ENCODE measurements at regions not wholly inside any gene's neighbourhood (a gene's known extent, or its start where the extent isn't known, plus 50 kb on each side); places are given as distances from the start of the nearest gene placed in this dataset.

GRCh38 chr7:135834266-135834665 lies 85.7 kb upstream of the FAM180A start:
- no peak for DNase-seq (ENCODE audit: low read depth, low spot score)
- in situ Hi-C loops (cut with HindIII; ENCODE audit: low sequenced_read_pairs), result no loop called here
- no peak overlapping the region for H3K4me3 ChIP-seq (ENCODE audit: low read depth, low read length)
- no peak for TF ChIP-seq CTCF (IDR thresholded peaks at IDR 0.05; ENCODE audit: low read depth, low read length)

- in situ Hi-C loops (cut with HindIII; ENCODE audit: low sequenced_read_pairs), result no loop called here
- TF ChIP-seq CTCF (IDR thresholded peaks at IDR 0.05; ENCODE audit: low read depth, low read length), result no peak
- DNase-seq (ENCODE audit: low read depth, low spot score), result no peak
- no peak overlapping the region for H3K4me3 ChIP-seq (ENCODE audit: low read depth, low read length)
These were observed 85.0 kb upstream of the FAM180A start for GRCh38 chr7:135833642-135834041.

- no peak overlapping the region for H3K4me3 ChIP-seq (ENCODE audit: low read depth, low read length)
- no peak for DNase-seq (ENCODE audit: low read depth, low spot score)
- no peak for TF ChIP-seq CTCF (IDR thresholded peaks at IDR 0.05; ENCODE audit: low read depth, low read length)
- in situ Hi-C loops (cut with HindIII; ENCODE audit: low sequenced_read_pairs), result no loop called here
These were observed 83.0 kb upstream of the FAM180A start for GRCh38 chr7:135831455-135832195.

GRCh38 chr7:135828604-135829003 lies 80.0 kb upstream of the FAM180A start:
- in situ Hi-C loops (cut with HindIII; ENCODE audit: low sequenced_read_pairs), result no loop called here
- TF ChIP-seq CTCF (IDR thresholded peaks at IDR 0.05; ENCODE audit: low read depth, low read length), result no peak
- DNase-seq (ENCODE audit: low read depth, low spot score), result no peak
- no peak overlapping the region for H3K4me3 ChIP-seq (ENCODE audit: low read depth, low read length)

- DNase-seq (ENCODE audit: low read depth, low spot score), result no peak
- no peak overlapping the region for H3K4me3 ChIP-seq (ENCODE audit: low read depth, low read length)
- no peak for TF ChIP-seq CTCF (IDR thresholded peaks at IDR 0.05; ENCODE audit: low read depth, low read length)
- in situ Hi-C loops (cut with HindIII; ENCODE audit: low sequenced_read_pairs), result no loop called here
These were observed 78.8 kb upstream of the FAM180A start for GRCh38 chr7:135827391-135827790.

- no peak overlapping the region for H3K4me3 ChIP-seq (ENCODE audit: low read depth, low read length)
- in situ Hi-C loops (cut with HindIII; ENCODE audit: low sequenced_read_pairs), result no loop called here
- TF ChIP-seq CTCF (IDR thresholded peaks at IDR 0.05; ENCODE audit: low read depth, low read length), result no peak
- DNase-seq (ENCODE audit: low read depth, low spot score), result no peak
These were observed 76.8 kb upstream of the FAM180A start for GRCh38 chr7:135825406-135825805.
